ENCODE measurements at regions not wholly inside any gene's neighbourhood (a gene's known extent, or its start where the extent isn't known, plus 50 kb on each side); places are given as distances from the start of the nearest gene placed in this dataset.
"Not testable (repeated sequence)": the region's sequence is repeated elsewhere in the genome, so short reads cannot be mapped to it uniquely, and the experiment has no call there.

DNA sequence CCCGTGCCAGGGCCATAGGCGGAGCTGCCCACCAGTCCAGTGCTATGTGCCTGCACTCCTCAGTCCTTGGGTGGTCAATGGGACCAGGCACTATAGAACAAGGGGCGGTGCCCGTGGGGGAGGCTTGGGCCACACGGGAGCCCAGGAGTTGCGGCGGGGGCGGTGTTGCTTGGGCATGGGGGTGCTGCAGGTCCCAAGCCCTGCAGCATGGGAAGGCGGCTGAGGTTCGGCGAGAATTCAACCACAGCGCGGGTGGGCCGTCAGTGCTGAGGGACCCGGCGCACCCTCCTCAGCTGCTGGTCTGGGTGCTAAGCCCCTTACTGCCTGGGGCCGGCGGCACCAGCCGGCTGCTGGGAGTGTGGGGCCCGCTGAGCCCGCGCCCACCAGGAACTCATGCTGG, 242.2 kb upstream of the SGCG start:
- Histone ChIP-seq H3K4me3 (no peak overlapping the region), H3K4me1 (no peaks in the 10 kb centered on the region), H3K9me3 (no peaks in the 10 kb centered on the region), H3K27me3 (peaks cover 0 to 5% (median 0%) of the 10 kb centered on the region in 3 donors), H3K36me3 (no peaks in the 10 kb centered on the region), H3K27ac (no peak overlapping the region)
- TF ChIP-seq POLR2AphosphoS5 (IDR thresholded peaks at IDR 0.05) (no peak), POLR2A (IDR thresholded peaks at IDR 0.05) (no peak), CTCF (IDR thresholded peaks at IDR 0.05) (no peak)
- DNase-seq, result no peak
- 92 to 100% (median 93%) methylated on average over 2 to 22 of the region's 22 CpGs for WGBS, 5 donors
- intact Hi-C loops (cut with DNase I; ENCODE audit: low total_unique reads), result no loop called here

- Histone ChIP-seq H3K36me3 (no peaks in the 10 kb centered on the region), H3K4me3 (no peak overlapping the region), H3K9me3 (no peaks in the 10 kb centered on the region), H3K27me3 (peaks cover 0 to 10% (median 0%) of the 10 kb centered on the region in 3 donors), H3K4me1 (no peaks in the 10 kb centered on the region), H3K27ac (no peak overlapping the region)
- DNase-seq, result no peak
- intact Hi-C loops (cut with DNase I; ENCODE audit: low total_unique reads), result no loop called here
- TF ChIP-seq POLR2AphosphoS5 (IDR thresholded peaks at IDR 0.05), result no peak
- no peak for TF ChIP-seq POLR2A (IDR thresholded peaks at IDR 0.05)
- TF ChIP-seq CTCF (IDR thresholded peaks at IDR 0.05), result no peak
- no peak for TF ChIP-seq EP300 (IDR thresholded peaks at IDR 0.05)
- WGBS, 5 donors, result 56 to 94% (median 78%) methylated on average over 2 to 3 of the region's 3 CpGs
Measured at GRCh38 chr13:22939157-22939556, 241.6 kb upstream of the SGCG start.

GRCh38 chr13:22940090-22940710, 240.6 kb upstream of the SGCG start:
- intact Hi-C loops (cut with DNase I; ENCODE audit: low total_unique reads), result loop anchor here (10.0 kb wide), 1 partner anchor 1425 kb away; no protein-coding TSS in a partner anchor
- no peaks in the 10 kb centered on the region for H3K4me1 ChIP-seq
- no peaks in the 10 kb centered on the region for H3K36me3 ChIP-seq
- no peak overlapping the region for H3K4me3 ChIP-seq
- no peak overlapping the region for H3K27ac ChIP-seq
- TF ChIP-seq POLR2A (IDR thresholded peaks at IDR 0.05) (no peak), EP300 (IDR thresholded peaks at IDR 0.05) (no peak)
- DNase-seq, result no peak
- no peaks in the 10 kb centered on the region for H3K9me3 ChIP-seq
- WGBS, 5 donors, result 77 to 100% (median 87%) methylated on average over 1 to 11 of the region's 11 CpGs
- H3K27me3 ChIP-seq, result peaks cover 0 to 13% (median 0%) of the 10 kb centered on the region in 3 donors

GRCh38 chr13:22940736-22941135, 240.0 kb upstream of the SGCG start:
- no peak for DNase-seq
- 63 to 85% (median 75%) methylated on average over 14 of the region's 14 CpGs for WGBS, 5 donors
- Histone ChIP-seq H3K9me3 (no peaks in the 10 kb centered on the region), H3K36me3 (no peaks in the 10 kb centered on the region), H3K27ac (no peak overlapping the region), H3K4me3 (no peak overlapping the region), H3K27me3 (peaks cover 0 to 13% (median 0%) of the 10 kb centered on the region in 3 donors), H3K4me1 (no peaks in the 10 kb centered on the region)
- TF ChIP-seq POLR2A (IDR thresholded peaks at IDR 0.05) (no peak), CTCF (IDR thresholded peaks at IDR 0.05) (no peak), POLR2AphosphoS5 (IDR thresholded peaks at IDR 0.05) (no peak), EP300 (IDR thresholded peaks at IDR 0.05) (no peak)
- intact Hi-C loops (cut with DNase I; ENCODE audit: low total_unique reads), result loop anchor here (10.0 kb wide), 1 partner anchor 1424 kb away; no protein-coding TSS in a partner anchor

- H3K36me3 ChIP-seq, H3K4me1 ChIP-seq, H3K27ac ChIP-seq, H3K4me3 ChIP-seq, DNase-seq, H3K9me3 ChIP-seq: not testable (repeated sequence)
- H3K27me3 ChIP-seq, result peaks cover 0 to 13% (median 0%) of the 10 kb centered on the region in 3 donors
- intact Hi-C loops (cut with DNase I; ENCODE audit: low total_unique reads), result loop anchor here (10.0 kb wide), 1 partner anchor 1423 kb away; no protein-coding TSS in a partner anchor
- 77 to 100% (median 80%) methylated on average over 2 to 7 of the region's 8 CpGs for WGBS, 5 donors
Measured at GRCh38 chr13:22941495-22941894, 239.3 kb upstream of the SGCG start.

DNA sequence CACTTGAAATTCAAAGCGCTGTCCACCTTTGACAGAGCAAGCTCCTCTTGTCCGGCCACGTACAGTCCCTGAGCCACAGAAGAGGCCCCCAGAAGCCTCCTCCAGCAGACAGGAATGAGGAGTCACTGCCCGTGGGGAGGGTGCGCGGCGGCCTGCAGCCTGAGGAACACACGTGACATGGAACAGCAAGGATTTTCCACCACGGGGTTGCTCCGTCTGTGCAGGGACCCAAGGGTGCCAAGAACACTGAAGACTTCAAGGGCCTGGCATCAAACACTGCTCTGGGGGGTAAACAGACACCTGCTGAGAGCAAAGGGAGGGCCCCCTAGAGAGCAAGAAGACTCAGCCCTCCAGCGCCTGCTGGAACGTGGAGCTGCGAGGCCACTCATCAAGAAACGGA, 237.9 kb upstream of the SGCG start:
- DNase-seq, H3K27ac ChIP-seq, H3K4me1 ChIP-seq, H3K36me3 ChIP-seq, H3K4me3 ChIP-seq, H3K9me3 ChIP-seq: not testable (repeated sequence)
- H3K27me3 ChIP-seq, result peaks cover 0 to 13% (median 0%) of the 10 kb centered on the region in 3 donors
- WGBS, 5 donors, result 85 to 95% (median 93%) methylated on average over 4 to 14 of the region's 14 CpGs
- intact Hi-C loops (cut with DNase I; ENCODE audit: low total_unique reads), result loop anchor here (10.0 kb wide), 1 partner anchor 1422 kb away; no protein-coding TSS in a partner anchor
